IMR-90 (cell line): ENCODE measurements at regions not wholly inside any gene's neighbourhood (a gene's known extent, or its start where the extent isn't known, plus 50 kb on each side); places are given as distances from the start of the nearest gene placed in this dataset.

Experiments
- ATAC-seq: fragments of 200-7000 bp; cut with Tn5 transposase; 2 replicates; pipeline ENCODE4 v1.9.1; 2020; ENCODE audit warnings: low read depth, mild to moderate bottlenecking, moderate library complexity
- BruUV-seq: library from RNA; stranded (reverse); fragments of 400-500 nt; replicated peaks from 2 replicates; lab custom pipeline; 2021; lab: Mats Ljungman, UMichigan
- CTCF ChIA-PET: fragments of 300-600 bp; formaldehyde crosslinking; extraction: SDS; loops from one replicate; lab custom pipeline; 2021; ENCODE audit warnings: antibody characterized with exemption; lab: Yijun Ruan, JAX
- POLR2A ChIA-PET: fragments of 300-600 bp; sonication (Branson Sonifier 250); formaldehyde crosslinking; loops from one replicate; lab custom pipeline; 2022; ENCODE audit warnings: antibody characterized with exemption; ENCODE audit not compliant: unreplicated experiment; lab: Charles Lee
- DNase-seq: peaks from one replicate; pipeline ENCODE4 v3.0.0; 2013
- H2AFZ ChIP-seq: replicated peaks from 2 replicates; pipeline ENCODE3; 2013; ENCODE audit warnings: low read length, mild to moderate bottlenecking; ENCODE audit not compliant: poor library complexity
- H2AK5ac ChIP-seq: 2 replicates; pipeline ENCODE4 v1.6.1; 2013; ENCODE audit warnings: low read depth, low read length, inconsistent platforms
- H2AK9ac ChIP-seq: replicated peaks from 2 replicates; pipeline ENCODE3; 2013; ENCODE audit warnings: mild to moderate bottlenecking, low read depth, low read length, moderate library complexity; ENCODE audit not compliant: poor library complexity
- H2BK120ac ChIP-seq: 2 replicates; pipeline ENCODE4 v1.6.1; 2013; ENCODE audit warnings: low read depth, low read length, inconsistent platforms
- H2BK15ac ChIP-seq: 3 replicates; pipeline ENCODE4 v1.6.1; 2013; ENCODE audit warnings: low read depth, low read length, inconsistent platforms
- H2BK20ac ChIP-seq: 2 replicates; pipeline ENCODE4 v1.6.1; 2013; ENCODE audit warnings: low read depth, mild to moderate bottlenecking, inconsistent platforms, low read length, moderate library complexity
- H2BK5ac ChIP-seq: 2 replicates; pipeline ENCODE4 v1.6.1; 2013; ENCODE audit warnings: mild to moderate bottlenecking, low read depth, low read length, inconsistent platforms; ENCODE audit not compliant: poor library complexity, severe bottlenecking
- H3K14ac ChIP-seq: replicated peaks from 2 replicates; pipeline ENCODE4 v1.6.1; 2013; ENCODE audit warnings: low read depth, low read length, inconsistent platforms
- H3K18ac ChIP-seq: 2 replicates; pipeline ENCODE4 v1.6.1; 2013; ENCODE audit warnings: low read depth, low read length, control low read depth
- H3K23ac ChIP-seq: 2 replicates; pipeline ENCODE4 v1.6.1; 2013; ENCODE audit warnings: low read depth, low read length, inconsistent platforms
- H3K27ac ChIP-seq: 2 replicates; pipeline ENCODE4 v1.5.1; 2013; ENCODE audit warnings: mild to moderate bottlenecking, control low read depth, low read length; ENCODE audit not compliant: insufficient read depth
- H3K27me3 ChIP-seq: 2 replicates; pipeline ENCODE4 v1.6.1; 2013; ENCODE audit warnings: low read length; ENCODE audit not compliant: control insufficient read depth, insufficient read depth
- H3K36me3 ChIP-seq: 2 replicates; pipeline ENCODE4 v1.6.1; 2013; ENCODE audit warnings: low read length, mixed read lengths; ENCODE audit not compliant: control insufficient read depth, insufficient read depth
- H3K4ac ChIP-seq: 2 replicates; pipeline ENCODE4 v1.6.1; 2013; ENCODE audit warnings: low read depth, low read length, inconsistent platforms
- H3K4me1 ChIP-seq: 2 replicates; pipeline ENCODE4 v1.6.1; 2013; ENCODE audit warnings: low read length, mixed read lengths; ENCODE audit not compliant: control insufficient read depth, insufficient read depth
- H3K4me2 ChIP-seq: 2 replicates; pipeline ENCODE4 v1.6.1; 2013; ENCODE audit warnings: low read depth, mild to moderate bottlenecking, control low read depth, low read length, moderate library complexity
- H3K4me3 ChIP-seq: 2 replicates; pipeline ENCODE4 v1.5.1; 2013; ENCODE audit warnings: low read depth, mild to moderate bottlenecking, control low read depth, low read length, moderate library complexity; ENCODE audit not compliant: insufficient read depth
- H3K56ac ChIP-seq: 2 replicates; pipeline ENCODE4 v1.6.1; 2013; ENCODE audit warnings: low read length, inconsistent platforms; ENCODE audit not compliant: insufficient read depth; ENCODE audit errors: extremely low read depth
- H3K79me1 ChIP-seq, 2 experiments: 2 replicates each; pipeline ENCODE4 v1.6.1; 2013; ENCODE audit warnings: low read length in 2 of 2, inconsistent platforms in 1 of 2, low read depth in 1 of 2
- H3K9ac ChIP-seq: 2 replicates; pipeline ENCODE4 v1.6.1; 2013; ENCODE audit warnings: low read depth, low read length, control low read depth
- H3K9me1 ChIP-seq: 2 replicates; pipeline ENCODE4 v1.6.1; 2013; ENCODE audit warnings: low read length, inconsistent platforms; ENCODE audit not compliant: insufficient read depth
- H3K9me3 ChIP-seq: 2 replicates; pipeline ENCODE4 v1.6.1; 2013; ENCODE audit warnings: low read length; ENCODE audit not compliant: control insufficient read depth, insufficient read depth
- H4K20me1 ChIP-seq: 2 replicates; pipeline ENCODE4 v1.6.1; 2013; ENCODE audit warnings: low read length, inconsistent platforms; ENCODE audit not compliant: insufficient read depth
- H4K5ac ChIP-seq: 2 replicates; pipeline ENCODE4 v1.6.1; 2013; ENCODE audit warnings: mild to moderate bottlenecking, low read depth, low read length, control low read depth
- H4K8ac ChIP-seq, 2 experiments: 2 replicates each; pipeline ENCODE4 v1.6.1; 2013; ENCODE audit warnings: low read depth in 2 of 2, low read length in 2 of 2, control low read depth in 1 of 2, inconsistent platforms in 1 of 2
- H4K91ac ChIP-seq: 2 replicates; pipeline ENCODE4 v1.6.1; 2013; ENCODE audit warnings: low read depth, low read length, inconsistent platforms; ENCODE audit not compliant: insufficient read depth
- BHLHE40 ChIP-seq: fragments of 150-350 bp; IDR thresholded peaks from 2 replicates; pipeline ENCODE4 v1.6.1; 2016; ENCODE audit warnings: mild to moderate bottlenecking, low read depth, low read length
- CEBPB ChIP-seq: IDR thresholded peaks from 2 replicates; pipeline ENCODE4 v1.6.1; 2012; ENCODE audit warnings: low read depth, low read length, improper control_type of control experiment
- CHD1 ChIP-seq: IDR thresholded peaks from 2 replicates; pipeline ENCODE4 v1.6.1; 2012; ENCODE audit warnings: low read depth, low read length, improper control_type of control experiment
- ELK1 ChIP-seq: fragments of 150-350 bp; IDR thresholded peaks from 2 replicates; pipeline ENCODE4 v1.6.1; 2016; ENCODE audit warnings: low read depth, mild to moderate bottlenecking, low read length, moderate library complexity, borderline replicate concordance
- FOS ChIP-seq: fragments of 150-350 bp; IDR thresholded peaks from 2 replicates; pipeline ENCODE4 v1.6.1; 2016; ENCODE audit warnings: low read depth, low read length
- MAFK ChIP-seq: IDR thresholded peaks from 2 replicates; pipeline ENCODE4 v1.6.1; 2012; ENCODE audit warnings: low read depth, low read length, improper control_type of control experiment
- MAZ ChIP-seq: IDR thresholded peaks from 2 replicates; pipeline ENCODE4 v1.6.1; 2012; ENCODE audit warnings: low read depth, mild to moderate bottlenecking, low read length, improper control_type of control experiment, moderate library complexity, borderline replicate concordance
- MXI1 ChIP-seq: IDR thresholded peaks from 2 replicates; pipeline ENCODE4 v1.6.1; 2012; ENCODE audit warnings: low read depth, mild to moderate bottlenecking, low read length, moderate library complexity, borderline replicate concordance
- NFE2L2 ChIP-seq: fragments of 150-350 bp; IDR thresholded peaks from 2 replicates; pipeline ENCODE4 v1.6.1; 2016; ENCODE audit warnings: low read depth, mild to moderate bottlenecking, low read length
- POLR2A ChIP-seq: IDR thresholded peaks from 2 replicates; pipeline ENCODE4 v1.6.1; 2012; ENCODE audit warnings: mild to moderate bottlenecking, low read depth, low read length
- RAD21 ChIP-seq: IDR thresholded peaks from 2 replicates; pipeline ENCODE4 v1.6.1; 2012; ENCODE audit warnings: low read length, improper control_type of control experiment
- RCOR1 ChIP-seq: IDR thresholded peaks from 2 replicates; pipeline ENCODE4 v1.6.1; 2012; ENCODE audit warnings: mild to moderate bottlenecking, low read length, improper control_type of control experiment; ENCODE audit not compliant: insufficient replicate concordance
- SMC3 ChIP-seq: fragments of 150-350 bp; IDR thresholded peaks from 2 replicates; pipeline ENCODE4 v1.6.1; 2016; ENCODE audit warnings: low read depth, mild to moderate bottlenecking, antibody characterized with exemption, low read length, moderate library complexity
- WGBS, 2 experiments: methylation state at CpG; one replicate each; pipeline versions ENCODE4 v1.1.5 to v1.1.7; 2013; ENCODE audit warnings: missing lambda C conversion rate in 2 of 2; ENCODE audit not compliant: insufficient read length in 1 of 2; ENCODE audit errors: extremely low coverage in 2 of 2; 5-methylcytosine and 5-hydroxymethylcytosine counted together
- dilution Hi-C: fragments of 300-500 bp; cut with HindIII; formaldehyde crosslinking; loops from one replicate; pipeline ENCODE4 v1.14.3; 2018; ENCODE audit warnings: low sequenced_read_pairs; ENCODE audit not compliant: unreplicated experiment
- in situ Hi-C: fragments of 300-500 bp; cut with MboI; formaldehyde crosslinking; loops from 3 replicates; pipeline ENCODE4 v1.14.3; 2019; ENCODE audit warnings: low sequenced_read_pairs, inconsistent platforms, mixed read lengths
- intact Hi-C: fragments of 100-400 bp; cut with micrococcal nuclease; formaldehyde crosslinking; loops from 2 replicates; pipeline ENCODE4 v1.10.0; 2022
- TF ChIP-seq, protein P1 (sequence below): fragments of 150-350 bp; IDR thresholded peaks from 2 replicates; pipeline ENCODE4 v1.6.1; 2017; ENCODE audit warnings: mild to moderate bottlenecking, antibody characterized with exemption, low read length, low read depth
- TF ChIP-seq, protein P2 (sequence below): conservative IDR thresholded peaks from 2 replicates; pipeline ENCODE4 v1.5.1; 2012; ENCODE audit warnings: mild to moderate bottlenecking, low read depth, low read length, improper control_type of control experiment

GRCh38 chr15:98347001-98347400, 301.3 kb upstream of the IGF1R start:
- 8% methylated on average over 3 of the region's 7 CpGs; no CpG with 5 or more reads in 1 of the 2 experiments for WGBS, 2 experiments
- DNase-seq (no peak), ATAC-seq (no peak)
- Histone ChIP-seq H3K4ac (no peak overlapping the region), H3K36me3 (no peaks in the 10 kb centered on the region), H4K5ac (no peak overlapping the region), H2AK5ac (no peak overlapping the region), H3K4me2 (no peak overlapping the region), H2BK15ac (no peak overlapping the region), H2BK5ac (no peak overlapping the region), H3K9ac (no peak overlapping the region), H3K9me1 (no peaks in the 10 kb centered on the region), H2BK20ac (no peak overlapping the region), H2AFZ (no peak overlapping the region), H3K27ac (no peak overlapping the region), H3K4me3 (no peak overlapping the region), H4K91ac (no peak overlapping the region), H3K4me1 (no peaks in the 10 kb centered on the region), H3K18ac (no peak overlapping the region), H2BK120ac (no peak overlapping the region), H4K20me1 (no peaks in the 10 kb centered on the region), H3K14ac (no peak overlapping the region), H3K56ac (no peak overlapping the region), H3K27me3 (no peaks in the 10 kb centered on the region), H3K9me3 (peaks cover 4% of the 10 kb centered on the region), H4K8ac (no peak overlapping the region), H3K79me1 (no peaks in the 10 kb centered on the region), H2AK9ac (no peak overlapping the region), H3K23ac (no peak overlapping the region)
- in situ Hi-C loops, result no loop called here
- dilution Hi-C loops, result no loop called here
- ChIA-PET CTCF (interaction anchor here (0.6 kb wide), 1 partner anchor 1587 kb away, joined by 4 read pairs; no protein-coding TSS in a partner anchor), POLR2A (no interaction called here)
- intact Hi-C loops, result no loop called here
- TF ChIP-seq NFE2L2 (no peak), MXI1 (no peak), ELK1 (no peak), CEBPB (no peak), MAFK (no peak), POLR2A (no peak), CHD1 (no peak), MAZ (no peak), BHLHE40 (no peak), SMC3 (no peak), RCOR1 (no peak), FOS (no peak), RAD21 (no peak)
- TF ChIP-seq, protein P1, sequence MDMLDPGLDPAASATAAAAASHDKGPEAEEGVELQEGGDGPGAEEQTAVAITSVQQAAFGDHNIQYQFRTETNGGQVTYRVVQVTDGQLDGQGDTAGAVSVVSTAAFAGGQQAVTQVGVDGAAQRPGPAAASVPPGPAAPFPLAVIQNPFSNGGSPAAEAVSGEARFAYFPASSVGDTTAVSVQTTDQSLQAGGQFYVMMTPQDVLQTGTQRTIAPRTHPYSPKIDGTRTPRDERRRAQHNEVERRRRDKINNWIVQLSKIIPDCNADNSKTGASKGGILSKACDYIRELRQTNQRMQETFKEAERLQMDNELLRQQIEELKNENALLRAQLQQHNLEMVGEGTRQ, result no peak
- TF ChIP-seq, protein P2, sequence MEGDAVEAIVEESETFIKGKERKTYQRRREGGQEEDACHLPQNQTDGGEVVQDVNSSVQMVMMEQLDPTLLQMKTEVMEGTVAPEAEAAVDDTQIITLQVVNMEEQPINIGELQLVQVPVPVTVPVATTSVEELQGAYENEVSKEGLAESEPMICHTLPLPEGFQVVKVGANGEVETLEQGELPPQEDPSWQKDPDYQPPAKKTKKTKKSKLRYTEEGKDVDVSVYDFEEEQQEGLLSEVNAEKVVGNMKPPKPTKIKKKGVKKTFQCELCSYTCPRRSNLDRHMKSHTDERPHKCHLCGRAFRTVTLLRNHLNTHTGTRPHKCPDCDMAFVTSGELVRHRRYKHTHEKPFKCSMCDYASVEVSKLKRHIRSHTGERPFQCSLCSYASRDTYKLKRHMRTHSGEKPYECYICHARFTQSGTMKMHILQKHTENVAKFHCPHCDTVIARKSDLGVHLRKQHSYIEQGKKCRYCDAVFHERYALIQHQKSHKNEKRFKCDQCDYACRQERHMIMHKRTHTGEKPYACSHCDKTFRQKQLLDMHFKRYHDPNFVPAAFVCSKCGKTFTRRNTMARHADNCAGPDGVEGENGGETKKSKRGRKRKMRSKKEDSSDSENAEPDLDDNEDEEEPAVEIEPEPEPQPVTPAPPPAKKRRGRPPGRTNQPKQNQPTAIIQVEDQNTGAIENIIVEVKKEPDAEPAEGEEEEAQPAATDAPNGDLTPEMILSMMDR, result no peak
- no TSS peak for BruUV-seq
